GM21515 (cell line): ENCODE measurements at regions not wholly inside any gene's neighbourhood (a gene's known extent, or its start where the extent isn't known, plus 50 kb on each side); places are given as distances from the start of the nearest gene placed in this dataset.
"Not testable (repeated sequence)": the region's sequence is repeated elsewhere in the genome, so short reads cannot be mapped to it uniquely, and the experiment has no call there.

Experiments used
- ATAC-seq: cut with Tn5 transposase; IDR thresholded peaks from one replicate; pipeline ENCODE4 v1.9.1; 2021; ENCODE audit not compliant: unreplicated experiment

DNA sequence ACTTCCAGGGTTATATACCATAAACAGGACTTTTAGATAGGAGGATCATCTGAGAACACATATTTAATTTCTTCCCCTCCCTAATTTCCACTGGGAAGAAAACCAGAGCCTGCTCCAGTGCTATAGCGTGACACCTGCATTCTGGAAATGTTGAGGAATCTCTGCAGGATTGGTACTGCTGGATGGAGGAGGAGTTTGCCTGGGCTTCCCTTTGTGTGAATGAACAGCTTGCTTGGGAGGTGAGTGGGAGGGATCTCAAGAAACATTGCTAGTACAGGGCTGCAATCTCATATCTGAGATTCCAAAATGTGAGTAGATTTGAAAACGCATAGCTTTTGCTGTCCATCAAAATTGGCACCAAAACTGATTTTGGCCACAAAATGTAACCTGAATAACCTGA lies 295.9 kb upstream of the RGMA start:
- ATAC-seq: no peak

GRCh38 chr15:93382200-93382820 lies 293.3 kb upstream of the RGMA start:
- ATAC-seq: no peak

GRCh38 chr15:93378558-93378957 lies 289.5 kb upstream of the RGMA start:
- ATAC-seq: no peak

DNA sequence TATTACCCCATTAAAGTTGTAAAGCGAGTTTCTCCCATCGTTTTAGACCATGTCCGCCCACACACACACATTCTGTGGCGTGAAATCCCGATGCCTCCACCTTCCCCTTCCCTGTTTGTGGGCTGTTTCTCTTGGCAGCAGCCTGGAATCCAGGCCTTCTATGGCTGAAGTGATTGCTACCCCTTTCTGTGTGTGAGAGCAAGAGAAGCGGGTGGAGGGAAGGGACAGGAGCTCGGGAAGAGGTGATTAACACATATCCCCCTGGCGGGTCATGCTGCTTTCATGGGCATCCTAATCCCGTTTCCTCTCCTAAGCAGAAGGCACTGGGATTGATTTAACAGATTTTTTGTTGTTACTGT lies 283.8 kb upstream of the RGMA start:
- ATAC-seq: no peak

DNA sequence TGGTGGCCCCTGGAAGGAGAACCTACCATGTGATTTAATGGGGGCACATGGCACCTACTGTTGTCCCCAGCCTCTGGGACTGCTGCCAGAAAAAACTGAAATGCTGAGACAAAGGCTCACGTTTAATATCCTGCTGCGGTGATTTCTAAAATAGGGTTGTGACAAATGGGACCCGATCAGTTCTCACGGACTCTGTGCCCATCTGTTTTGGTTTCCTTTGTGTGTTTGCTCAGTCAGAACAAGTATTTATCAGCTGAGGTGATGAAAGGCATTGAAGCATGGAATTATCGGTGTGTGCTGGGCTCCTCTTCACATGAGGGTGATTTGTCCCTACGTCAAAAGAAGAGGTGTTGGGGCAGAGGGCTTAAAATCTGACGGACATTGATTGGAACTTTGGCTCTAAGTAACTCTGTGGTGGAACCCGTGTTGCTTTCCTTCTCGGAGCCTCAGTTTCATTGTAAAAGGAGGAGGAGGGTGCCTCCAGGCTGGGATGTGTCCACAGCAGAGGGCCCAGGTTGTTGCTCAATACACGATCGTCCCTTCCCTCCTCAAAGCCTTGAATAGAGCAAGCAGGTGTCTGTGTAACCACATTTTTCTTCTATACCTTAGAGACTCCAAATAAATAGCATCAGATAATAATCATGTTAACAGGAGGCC lies 283.3 kb upstream of the RGMA start:
- ATAC-seq: no peak

GRCh38 chr15:93366387-93367100 lies 277.5 kb upstream of the RGMA start:
- no peak for ATAC-seq

- ATAC-seq: no peak
These were observed 273.8 kb upstream of the RGMA start for GRCh38 chr15:93362821-93363220.

DNA sequence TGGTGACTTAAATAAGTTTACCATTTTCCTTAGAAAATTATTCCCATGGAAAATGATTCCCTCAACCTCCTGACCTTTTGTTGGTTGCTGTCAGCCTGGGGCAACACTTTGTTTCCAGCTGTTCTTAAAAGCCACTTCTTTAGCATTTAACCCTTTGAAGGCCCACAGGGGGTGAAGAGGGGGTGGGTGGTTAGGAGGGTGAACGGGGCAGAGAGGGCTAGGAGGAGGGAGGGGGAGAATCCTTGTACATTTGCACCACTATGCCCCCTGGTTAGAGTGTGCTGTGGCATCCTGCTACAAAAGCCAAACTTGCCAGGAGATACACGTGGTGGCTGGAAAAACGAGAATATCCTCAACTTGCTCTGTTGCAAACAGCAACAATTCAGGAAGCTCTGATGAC lies 273.2 kb upstream of the RGMA start:
- no peak for ATAC-seq

DNA sequence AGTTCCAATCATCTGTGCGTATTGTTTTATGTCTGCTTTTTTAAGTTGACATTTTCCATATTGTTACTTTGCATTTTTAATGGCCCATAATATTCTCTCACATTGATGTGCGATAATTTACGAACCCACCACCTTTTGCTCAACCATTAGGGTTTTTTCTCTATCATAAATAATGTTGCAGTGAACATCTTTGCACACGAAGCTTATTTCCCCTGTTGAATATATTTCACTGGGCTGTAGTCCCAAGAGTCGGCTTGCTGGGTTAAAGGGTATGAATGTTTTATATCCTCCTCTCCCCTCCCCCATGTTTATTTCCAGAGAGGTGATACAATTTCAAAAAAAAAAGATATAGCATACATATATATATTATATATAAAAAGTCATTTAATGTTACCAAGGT lies 272.7 kb upstream of the RGMA start:
- no peak for ATAC-seq

GRCh38 chr15:93360976-93361375 lies 272.0 kb upstream of the RGMA start:
- ATAC-seq: no peak

DNA sequence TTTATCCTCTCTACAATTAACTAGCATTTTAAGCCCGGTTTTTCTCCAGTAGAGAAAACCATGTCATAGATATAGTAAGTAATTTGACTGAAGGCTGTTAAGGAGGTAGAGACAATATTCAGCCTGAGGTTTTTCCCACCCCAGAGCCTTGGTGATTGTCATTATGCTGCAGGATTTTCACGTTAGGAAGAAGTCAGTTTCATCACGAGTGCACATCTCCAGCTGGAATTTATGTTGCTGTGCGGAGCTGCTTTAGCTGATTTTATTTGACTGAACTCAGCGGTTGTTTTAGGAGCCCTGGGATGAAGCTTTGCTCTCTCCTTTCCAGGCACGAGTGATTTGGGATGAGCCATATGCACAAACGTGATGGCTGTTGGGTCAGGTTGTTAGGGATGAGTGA lies 271.3 kb upstream of the RGMA start:
- no peak for ATAC-seq

DNA sequence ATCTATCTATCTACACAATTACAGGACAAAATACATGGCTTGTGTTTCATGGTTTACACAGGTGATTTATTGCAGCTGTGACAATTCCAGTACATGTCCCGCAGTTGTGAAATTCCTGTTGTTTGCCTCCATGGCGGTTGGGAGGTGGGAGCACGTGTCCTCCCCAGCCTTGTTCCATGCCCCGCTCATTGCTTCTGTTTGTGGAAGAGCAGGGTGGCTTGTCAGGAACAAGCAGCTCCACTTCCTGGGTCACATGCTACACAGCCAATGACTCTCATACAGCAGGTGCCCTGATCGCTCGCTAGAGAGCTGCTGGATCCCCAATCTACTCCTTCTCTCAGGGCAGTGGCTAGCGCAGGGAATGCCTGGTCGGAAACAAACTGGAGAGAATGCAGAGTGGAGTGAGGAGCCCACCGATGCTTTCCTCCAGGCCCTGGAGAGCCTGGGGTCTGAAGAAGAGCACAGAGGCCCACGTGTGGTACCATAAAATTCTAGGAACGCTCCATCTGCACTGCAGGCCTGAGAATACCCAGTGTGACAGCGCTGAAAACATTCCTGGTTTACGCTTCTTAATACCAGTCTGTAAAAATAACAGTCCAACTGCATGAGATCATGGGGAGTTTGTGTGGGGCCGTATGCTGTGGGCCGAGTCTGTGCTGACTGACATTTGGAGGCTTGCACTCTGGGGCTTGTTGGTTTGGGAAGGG lies 270.6 kb upstream of the RGMA start:
- ATAC-seq: no peak

GRCh38 chr15:93359060-93359408 lies 270.0 kb upstream of the RGMA start:
- no peak for ATAC-seq

GRCh38 chr15:93358166-93359059 lies 269.4 kb upstream of the RGMA start:
- ATAC-seq: no peak

- ATAC-seq: no peak
These were observed 259.9 kb upstream of the RGMA start for GRCh38 chr15:93348711-93349545.

DNA sequence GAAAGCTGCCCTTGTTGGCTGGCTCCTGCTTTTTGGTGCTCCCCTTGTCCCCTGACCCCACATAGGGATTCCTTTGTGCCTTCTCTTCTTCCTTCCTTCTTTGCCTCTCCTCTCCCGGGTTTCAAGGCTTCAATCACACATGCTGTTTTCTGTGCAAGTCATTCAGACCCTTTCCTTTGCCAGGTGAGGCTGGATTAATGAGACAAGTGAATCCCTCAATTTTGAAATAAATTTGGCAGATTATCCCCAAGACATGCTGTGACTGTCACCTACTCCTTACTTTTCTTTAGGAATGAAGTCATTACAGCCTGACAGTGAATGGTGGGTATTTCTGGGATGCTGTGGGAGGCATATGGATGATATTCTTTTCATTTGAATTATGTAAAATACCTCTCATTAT lies 259.0 kb upstream of the RGMA start:
- ATAC-seq: no peak

- ATAC-seq: no peak
These were observed 257.0 kb upstream of the RGMA start for GRCh38 chr15:93345981-93346380.

DNA sequence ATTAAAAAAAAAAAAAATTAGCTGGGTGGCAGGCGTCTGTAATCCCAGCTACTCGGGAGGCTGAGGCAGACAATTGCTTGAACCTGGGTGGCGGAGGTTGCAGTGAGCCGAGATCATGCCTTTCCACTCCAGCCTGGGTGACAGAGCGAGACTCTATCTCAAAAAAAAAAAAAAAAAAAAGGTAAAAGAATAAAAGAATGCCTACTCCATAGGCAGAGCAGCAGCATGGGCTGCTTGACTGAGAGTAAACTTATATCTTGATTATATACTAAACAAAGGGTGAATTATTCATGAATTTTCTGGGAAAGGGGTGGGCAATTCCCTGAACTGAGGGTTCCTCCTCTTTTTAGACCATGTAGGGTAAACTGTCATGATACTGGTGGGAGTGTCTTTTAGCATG lies 254.4 kb upstream of the RGMA start:
- ATAC-seq: not testable (repeated sequence)

- no peak for ATAC-seq
These were observed 252.2 kb upstream of the RGMA start for GRCh38 chr15:93341164-93341563.

GRCh38 chr15:93340406-93340805 lies 251.4 kb upstream of the RGMA start:
- ATAC-seq: no peak
